SK-N-SH treated with all-trans-retinoic acid at 6 μM for 48 hours (cell line): ENCODE measurements at regions not wholly inside any gene's neighbourhood (a gene's known extent, or its start where the extent isn't known, plus 50 kb on each side); places are given as distances from the start of the nearest gene placed in this dataset.
"Not testable (repeated sequence)": the region's sequence is repeated elsewhere in the genome, so short reads cannot be mapped to it uniquely, and the experiment has no call there.

Source experiments
- ATAC-seq: fragments of 200-7000 bp; cut with Tn5 transposase; 3 replicates; pipeline ENCODE4 v1.9.1; 2020; ENCODE audit warnings: mild to moderate bottlenecking, moderate library complexity
- ARNTL ChIP-seq: fragments of 450-650 bp; formaldehyde crosslinking; IDR thresholded peaks from 2 replicates; pipeline ENCODE4 v1.5.0; 2020; ENCODE audit warnings: low read depth, mild to moderate bottlenecking, moderate library complexity, borderline replicate concordance
- BACH2 ChIP-seq: fragments of 250-450 bp; sonication (Bioruptor Pico); IDR thresholded peaks from 2 replicates; pipeline ENCODE4 v1.9.0; 2021; ENCODE audit warnings: mild to moderate bottlenecking, borderline replicate concordance
- CSDC2 ChIP-seq: fragments of 250-450 bp; sonication (Bioruptor Pico); IDR thresholded peaks from 2 replicates; pipeline ENCODE4 v1.5.0; 2020; ENCODE audit warnings: mild to moderate bottlenecking, moderate library complexity
- ESRRG ChIP-seq: fragments of 250-450 bp; sonication (Bioruptor Pico); IDR thresholded peaks from 2 replicates; pipeline ENCODE4 v1.6.1; 2021; ENCODE audit warnings: mild to moderate bottlenecking
- ISL1 ChIP-seq: fragments of 250-450 bp; sonication (Bioruptor Pico); IDR thresholded peaks from 2 replicates; pipeline ENCODE4 v2.1.2; 2022; ENCODE audit warnings: mild to moderate bottlenecking, moderate library complexity
- OSR1 ChIP-seq: fragments of 250-450 bp; sonication (Bioruptor Pico); IDR thresholded peaks from 2 replicates; pipeline ENCODE4 v1.8.0; 2022; ENCODE audit warnings: moderate library complexity, mild to moderate bottlenecking, inconsistent platforms
- PATZ1 ChIP-seq: fragments of 250-450 bp; sonication (Bioruptor Pico); IDR thresholded peaks from 2 replicates; pipeline ENCODE4 v1.8.0; 2020; ENCODE audit warnings: mild to moderate bottlenecking, moderate library complexity, borderline replicate concordance
- POU6F1 ChIP-seq: fragments of 250-450 bp; sonication (Bioruptor Pico); IDR thresholded peaks from 2 replicates; pipeline ENCODE4 v1.8.0; 2021; ENCODE audit warnings: low read depth, mild to moderate bottlenecking, moderate library complexity, borderline replicate concordance
- RARB ChIP-seq: fragments of 250-450 bp; sonication (Bioruptor Pico); IDR thresholded peaks from 2 replicates; pipeline ENCODE4 v1.8.0; 2021; ENCODE audit warnings: mild to moderate bottlenecking, moderate library complexity
- SNAI2 ChIP-seq: fragments of 250-450 bp; sonication (Bioruptor Pico); IDR thresholded peaks from 2 replicates; pipeline ENCODE4 v1.5.0; 2020; ENCODE audit warnings: mild to moderate bottlenecking, moderate library complexity
- TCF4 ChIP-seq: fragments of 250-450 bp; sonication (Bioruptor Pico); IDR thresholded peaks from 2 replicates; pipeline ENCODE4 v1.8.0; 2021; ENCODE audit warnings: mild to moderate bottlenecking, moderate library complexity, borderline replicate concordance
- TOX ChIP-seq: fragments of 250-450 bp; sonication (Bioruptor Pico); IDR thresholded peaks from 2 replicates; pipeline ENCODE4 v1.8.0; 2021; ENCODE audit warnings: mild to moderate bottlenecking, moderate library complexity, borderline replicate concordance
- ZC3H10 ChIP-seq: fragments of 250-450 bp; sonication (Bioruptor Pico); IDR thresholded peaks from 2 replicates; pipeline ENCODE4 v1.5.1; 2021; ENCODE audit warnings: mild to moderate bottlenecking, moderate library complexity
- ZFP3 ChIP-seq: fragments of 250-450 bp; sonication (Bioruptor Pico); IDR thresholded peaks from 2 replicates; pipeline ENCODE4 v1.5.0; 2020; ENCODE audit warnings: mild to moderate bottlenecking, moderate library complexity
- ZNF565 ChIP-seq: fragments of 450-650 bp; formaldehyde crosslinking; conservative IDR thresholded peaks from 2 replicates; pipeline ENCODE4 v1.5.0; 2020; ENCODE audit warnings: low read depth, mild to moderate bottlenecking, moderate library complexity
- ZNF70 ChIP-seq: fragments of 450-650 bp; formaldehyde crosslinking; IDR thresholded peaks from 2 replicates; pipeline ENCODE4 v1.5.0; 2020; ENCODE audit warnings: mild to moderate bottlenecking, moderate library complexity
- ZNF8 ChIP-seq: fragments of 450-650 bp; formaldehyde crosslinking; IDR thresholded peaks from 2 replicates; pipeline ENCODE4 v1.5.0; 2020; ENCODE audit warnings: mild to moderate bottlenecking, moderate library complexity
- TF ChIP-seq, protein P1 (sequence below): fragments of 250-450 bp; sonication (Bioruptor Pico); IDR thresholded peaks from 2 replicates; pipeline ENCODE4 v1.5.1; 2020; ENCODE audit warnings: low read depth, mild to moderate bottlenecking, moderate library complexity
- TF ChIP-seq, protein P2 (sequence below): fragments of 250-450 bp; sonication (Bioruptor Pico); IDR thresholded peaks from 2 replicates; pipeline ENCODE4 v1.5.0; 2020; ENCODE audit warnings: mild to moderate bottlenecking, moderate library complexity
- TF ChIP-seq, protein P3 (sequence below): fragments of 250-450 bp; sonication (Bioruptor Pico); IDR thresholded peaks from 2 replicates; pipeline ENCODE4 v1.5.1; 2021; ENCODE audit warnings: mild to moderate bottlenecking, moderate library complexity

GRCh38 chr2:221997100-221997499 lies 301.7 kb downstream of the PAX3 start:
- peak; percentile 80 for ATAC-seq

DNA sequence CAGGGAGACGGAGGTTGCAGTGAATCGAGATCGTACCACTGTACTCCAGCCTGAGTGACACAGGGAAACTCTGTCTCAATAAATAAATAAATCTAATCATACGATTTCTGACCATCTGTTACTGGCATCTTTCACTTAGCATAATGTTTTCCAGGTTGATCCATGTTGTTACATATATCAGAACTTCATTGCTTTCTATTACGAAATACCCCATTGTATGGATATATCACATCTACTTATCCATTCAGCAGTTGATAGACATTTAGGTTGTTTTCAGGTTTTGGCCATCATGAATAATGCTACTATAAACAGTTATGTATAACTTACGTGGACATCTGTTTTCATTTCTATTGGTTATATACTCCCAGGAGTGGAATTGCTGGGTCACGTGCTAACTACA lies 303.9 kb downstream of the PAX3 start:
- ATAC-seq = no peak

More at GRCh38 chr2:221997100-221997499, 301.7 kb downstream of the PAX3 start:
- TF ChIP-seq RARB = no peak
- TF ChIP-seq BACH2 = no peak
- no peak for TF ChIP-seq PATZ1 (CRISPR knock-in tag)
- no peak for TF ChIP-seq ZFP3 (CRISPR knock-in tag)
- no peak for TF ChIP-seq OSR1
- no peak for TF ChIP-seq ZNF70 (CRISPR knock-in tag)
- peak; percentile 50 for TF ChIP-seq ISL1 (CRISPR knock-in tag)

DNA sequence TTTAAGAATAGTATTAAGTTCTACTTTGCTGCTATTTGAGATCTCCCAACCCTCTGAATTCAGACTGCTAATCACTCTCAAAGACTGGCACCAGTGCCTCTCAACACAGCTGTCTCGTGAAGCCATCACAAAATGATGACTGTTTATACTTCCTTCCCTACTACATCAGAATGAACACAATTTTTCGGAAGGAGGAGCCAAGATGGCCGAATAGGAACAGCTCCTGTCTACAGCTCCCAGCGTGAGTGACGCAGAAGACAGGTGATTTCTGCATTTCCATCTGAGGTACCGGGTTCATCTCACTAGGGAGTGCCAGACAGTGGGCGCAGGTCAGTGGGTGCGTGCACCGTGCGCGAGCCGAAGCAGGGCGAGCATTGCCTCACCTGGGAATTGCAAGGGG lies 314.4 kb downstream of the PAX3 start:
- ATAC-seq = not testable (repeated sequence)

More for the DNA sequence above, 303.9 kb downstream of the PAX3 start:
- TF ChIP-seq SNAI2 (no peak), ARNTL (CRISPR knock-in tag) (no peak), ESRRG (CRISPR knock-in tag) (no peak), TCF4 (CRISPR knock-in tag) (no peak), PATZ1 (CRISPR knock-in tag) (no peak), ZC3H10 (CRISPR knock-in tag) (no peak), ZNF70 (CRISPR knock-in tag) (no peak), POU6F1 (CRISPR knock-in tag) (no peak), OSR1 (no peak), BACH2 (no peak), TOX (CRISPR knock-in tag) (no peak), ZNF565 (CRISPR knock-in tag) (no peak), ISL1 (CRISPR knock-in tag) (no peak), ZNF8 (CRISPR knock-in tag) (no peak), CSDC2 (CRISPR knock-in tag) (no peak)
- TF ChIP-seq, protein P1, sequence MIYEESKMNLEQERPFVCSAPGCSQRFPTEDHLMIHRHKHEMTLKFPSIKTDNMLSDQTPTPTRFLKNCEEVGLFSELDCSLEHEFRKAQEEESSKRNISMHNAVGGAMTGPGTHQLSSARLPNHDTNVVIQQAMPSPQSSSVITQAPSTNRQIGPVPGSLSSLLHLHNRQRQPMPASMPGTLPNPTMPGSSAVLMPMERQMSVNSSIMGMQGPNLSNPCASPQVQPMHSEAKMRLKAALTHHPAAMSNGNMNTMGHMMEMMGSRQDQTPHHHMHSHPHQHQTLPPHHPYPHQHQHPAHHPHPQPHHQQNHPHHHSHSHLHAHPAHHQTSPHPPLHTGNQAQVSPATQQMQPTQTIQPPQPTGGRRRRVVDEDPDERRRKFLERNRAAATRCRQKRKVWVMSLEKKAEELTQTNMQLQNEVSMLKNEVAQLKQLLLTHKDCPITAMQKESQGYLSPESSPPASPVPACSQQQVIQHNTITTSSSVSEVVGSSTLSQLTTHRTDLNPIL (CRISPR knock-in tag) = no peak
- TF ChIP-seq, protein P2, sequence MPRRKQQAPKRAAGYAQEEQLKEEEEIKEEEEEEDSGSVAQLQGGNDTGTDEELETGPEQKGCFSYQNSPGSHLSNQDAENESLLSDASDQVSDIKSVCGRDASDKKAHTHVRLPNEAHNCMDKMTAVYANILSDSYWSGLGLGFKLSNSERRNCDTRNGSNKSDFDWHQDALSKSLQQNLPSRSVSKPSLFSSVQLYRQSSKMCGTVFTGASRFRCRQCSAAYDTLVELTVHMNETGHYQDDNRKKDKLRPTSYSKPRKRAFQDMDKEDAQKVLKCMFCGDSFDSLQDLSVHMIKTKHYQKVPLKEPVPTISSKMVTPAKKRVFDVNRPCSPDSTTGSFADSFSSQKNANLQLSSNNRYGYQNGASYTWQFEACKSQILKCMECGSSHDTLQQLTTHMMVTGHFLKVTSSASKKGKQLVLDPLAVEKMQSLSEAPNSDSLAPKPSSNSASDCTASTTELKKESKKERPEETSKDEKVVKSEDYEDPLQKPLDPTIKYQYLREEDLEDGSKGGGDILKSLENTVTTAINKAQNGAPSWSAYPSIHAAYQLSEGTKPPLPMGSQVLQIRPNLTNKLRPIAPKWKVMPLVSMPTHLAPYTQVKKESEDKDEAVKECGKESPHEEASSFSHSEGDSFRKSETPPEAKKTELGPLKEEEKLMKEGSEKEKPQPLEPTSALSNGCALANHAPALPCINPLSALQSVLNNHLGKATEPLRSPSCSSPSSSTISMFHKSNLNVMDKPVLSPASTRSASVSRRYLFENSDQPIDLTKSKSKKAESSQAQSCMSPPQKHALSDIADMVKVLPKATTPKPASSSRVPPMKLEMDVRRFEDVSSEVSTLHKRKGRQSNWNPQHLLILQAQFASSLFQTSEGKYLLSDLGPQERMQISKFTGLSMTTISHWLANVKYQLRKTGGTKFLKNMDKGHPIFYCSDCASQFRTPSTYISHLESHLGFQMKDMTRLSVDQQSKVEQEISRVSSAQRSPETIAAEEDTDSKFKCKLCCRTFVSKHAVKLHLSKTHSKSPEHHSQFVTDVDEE (CRISPR knock-in tag) = no peak
- TF ChIP-seq, protein P3, sequence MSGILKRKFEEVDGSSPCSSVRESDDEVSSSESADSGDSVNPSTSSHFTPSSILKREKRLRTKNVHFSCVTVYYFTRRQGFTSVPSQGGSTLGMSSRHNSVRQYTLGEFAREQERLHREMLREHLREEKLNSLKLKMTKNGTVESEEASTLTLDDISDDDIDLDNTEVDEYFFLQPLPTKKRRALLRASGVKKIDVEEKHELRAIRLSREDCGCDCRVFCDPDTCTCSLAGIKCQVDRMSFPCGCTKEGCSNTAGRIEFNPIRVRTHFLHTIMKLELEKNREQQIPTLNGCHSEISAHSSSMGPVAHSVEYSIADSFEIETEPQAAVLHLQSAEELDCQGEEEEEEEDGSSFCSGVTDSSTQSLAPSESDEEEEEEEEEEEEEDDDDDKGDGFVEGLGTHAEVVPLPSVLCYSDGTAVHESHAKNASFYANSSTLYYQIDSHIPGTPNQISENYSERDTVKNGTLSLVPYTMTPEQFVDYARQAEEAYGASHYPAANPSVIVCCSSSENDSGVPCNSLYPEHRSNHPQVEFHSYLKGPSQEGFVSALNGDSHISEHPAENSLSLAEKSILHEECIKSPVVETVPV = no peak
- TF ChIP-seq, all 23 proteins: peak for 0
